HG02798 (cell line): ENCODE measurements at regions not wholly inside any gene's neighbourhood (a gene's known extent, or its start where the extent isn't known, plus 50 kb on each side); places are given as distances from the start of the nearest gene placed in this dataset.

Source experiments
- ATAC-seq: cut with Tn5 transposase; IDR thresholded peaks from one replicate; pipeline ENCODE4 v1.9.1; 2021; ENCODE audit warnings: mild to moderate bottlenecking; ENCODE audit not compliant: unreplicated experiment, poor library complexity

GRCh38 chr20:6882561-6883291, 115.2 kb downstream of the BMP2 start:
- no peak for ATAC-seq

GRCh38 chr20:6884114-6884513, 116.6 kb downstream of the BMP2 start:
- ATAC-seq = no peak

GRCh38 chr20:6886065-6886729, 118.7 kb downstream of the BMP2 start:
- ATAC-seq = no peak

GRCh38 chr20:6887966-6888365, 120.5 kb downstream of the BMP2 start:
- ATAC-seq = no peak

GRCh38 chr20:6888736-6889395, 121.4 kb downstream of the BMP2 start:
- ATAC-seq = no peak

DNA sequence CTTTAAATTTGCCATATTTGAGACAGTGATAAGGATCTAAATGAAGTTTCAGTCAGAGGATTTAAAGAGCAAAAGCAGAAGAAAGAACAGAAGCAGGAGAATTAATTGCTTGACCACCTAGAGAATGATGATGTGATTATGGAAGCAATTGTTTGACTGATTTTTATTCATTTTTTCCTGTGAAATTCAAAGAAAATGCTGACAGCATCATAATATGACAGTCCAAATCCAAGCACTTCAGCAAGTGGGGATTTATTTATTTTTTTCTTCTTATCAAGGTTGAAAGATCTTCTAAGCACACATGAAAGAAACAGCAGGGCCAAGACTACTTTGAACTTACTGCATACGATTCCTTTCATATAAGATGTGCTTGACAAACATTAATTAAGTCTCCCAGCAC, 125.2 kb downstream of the BMP2 start:
- ATAC-seq = no peak

DNA sequence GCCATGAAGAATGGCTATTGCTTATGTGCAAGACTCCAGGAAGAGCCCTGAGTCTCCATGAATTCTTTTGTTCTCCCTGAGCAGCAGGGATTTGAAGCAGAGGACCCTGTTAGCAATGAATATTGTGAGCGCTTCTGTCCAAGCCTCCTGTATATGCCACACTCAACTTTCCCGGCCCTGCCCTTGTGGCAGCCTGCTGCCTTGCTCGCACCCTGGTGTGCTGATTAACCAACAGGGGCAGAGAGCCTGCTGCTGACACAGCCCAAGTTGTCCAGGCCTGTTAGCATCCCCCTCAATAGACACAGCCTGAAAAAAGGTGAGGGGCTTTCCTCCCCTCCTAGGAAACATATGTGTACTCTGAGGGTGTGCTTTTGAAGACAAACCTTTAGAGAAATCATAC, 131.4 kb downstream of the BMP2 start:
- no peak for ATAC-seq

- ATAC-seq = no peak
These were observed 139.4 kb downstream of the BMP2 start for GRCh38 chr20:6906871-6907270.

DNA sequence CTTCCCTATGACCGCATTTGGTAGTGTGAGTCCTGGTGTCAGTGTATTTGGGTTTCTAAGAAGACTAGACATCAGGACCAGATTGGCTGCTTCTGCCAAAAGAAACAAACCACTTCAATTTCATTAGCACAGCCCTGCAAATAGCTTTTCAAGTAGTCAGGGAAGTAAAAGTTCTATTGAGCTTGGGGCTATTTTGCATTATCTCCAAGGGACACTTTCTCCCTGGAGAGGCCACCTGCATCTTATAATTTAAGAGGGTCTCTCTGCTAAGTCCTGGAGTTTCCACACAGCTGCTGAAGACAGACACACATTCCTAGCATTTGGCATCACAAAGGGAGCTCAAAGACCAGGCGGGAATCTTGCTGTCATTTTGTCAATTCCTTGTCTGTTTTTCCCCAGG, 141.2 kb downstream of the BMP2 start:
- no peak for ATAC-seq

DNA sequence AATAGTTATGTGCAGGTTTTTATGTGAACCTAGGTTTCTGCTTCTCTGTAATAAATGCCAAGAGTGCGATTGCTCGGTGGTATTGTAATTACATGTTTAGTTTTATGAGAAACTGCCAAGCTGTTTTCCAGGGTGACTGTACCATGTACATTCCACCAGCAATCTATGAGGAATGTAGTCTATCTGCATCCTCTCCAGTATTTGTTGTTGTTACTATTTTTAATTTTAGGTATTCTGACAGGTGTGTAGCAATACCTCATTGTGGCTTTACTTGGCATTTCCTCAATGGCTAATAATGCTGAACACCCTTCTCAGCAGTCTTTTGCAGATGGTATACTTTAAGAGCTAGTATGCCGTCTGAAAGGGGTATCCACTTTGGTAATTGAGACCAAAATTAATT, 142.1 kb downstream of the BMP2 start:
- ATAC-seq = no peak

DNA sequence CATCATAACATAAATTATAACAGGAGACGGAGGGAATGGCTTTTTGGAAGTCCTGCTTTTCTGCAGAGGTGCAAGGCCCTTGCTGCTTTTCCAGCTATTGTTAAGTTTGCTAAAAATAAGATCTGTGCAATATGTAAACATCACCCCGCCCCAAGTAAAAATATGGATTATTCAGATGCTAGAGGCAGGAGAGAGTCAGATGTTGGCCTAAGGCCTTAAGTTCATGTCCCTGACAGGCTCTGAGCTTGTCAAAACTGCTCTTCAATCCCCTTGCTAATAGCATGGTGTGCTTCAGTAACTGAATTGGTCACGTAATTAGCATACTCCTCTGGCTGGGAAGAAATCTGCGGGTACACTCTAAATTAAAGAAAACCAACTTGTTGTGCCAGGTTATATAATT, 147.5 kb downstream of the BMP2 start:
- no peak for ATAC-seq

DNA sequence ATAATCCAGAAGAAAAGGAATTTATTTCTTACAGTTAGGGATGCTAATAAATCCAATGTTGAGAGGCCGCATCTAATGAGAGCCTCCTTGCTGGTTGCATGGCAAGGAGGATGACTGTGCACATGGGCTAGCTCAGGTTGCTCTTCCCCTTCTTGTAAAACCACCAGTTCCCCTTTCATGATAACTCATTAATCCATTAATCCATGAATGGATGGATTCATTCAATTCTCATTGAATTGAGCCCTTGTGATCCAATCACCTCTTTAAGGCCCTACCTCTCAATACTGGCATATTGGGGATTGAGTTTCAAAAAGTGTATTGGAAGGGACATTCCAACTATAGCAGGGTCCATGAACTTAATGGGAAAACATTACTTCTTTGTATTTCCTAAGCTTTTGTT, 149.5 kb downstream of the BMP2 start:
- ATAC-seq = no peak

GRCh38 chr20:6919792-6920468, 152.4 kb downstream of the BMP2 start:
- ATAC-seq = no peak

GRCh38 chr20:6920991-6921613, 153.6 kb downstream of the BMP2 start:
- ATAC-seq = no peak

- no peak for ATAC-seq
These were observed 154.4 kb downstream of the BMP2 start for GRCh38 chr20:6921717-6922386.

- no peak for ATAC-seq
These were observed 157.2 kb downstream of the BMP2 start for GRCh38 chr20:6924681-6925080.

DNA sequence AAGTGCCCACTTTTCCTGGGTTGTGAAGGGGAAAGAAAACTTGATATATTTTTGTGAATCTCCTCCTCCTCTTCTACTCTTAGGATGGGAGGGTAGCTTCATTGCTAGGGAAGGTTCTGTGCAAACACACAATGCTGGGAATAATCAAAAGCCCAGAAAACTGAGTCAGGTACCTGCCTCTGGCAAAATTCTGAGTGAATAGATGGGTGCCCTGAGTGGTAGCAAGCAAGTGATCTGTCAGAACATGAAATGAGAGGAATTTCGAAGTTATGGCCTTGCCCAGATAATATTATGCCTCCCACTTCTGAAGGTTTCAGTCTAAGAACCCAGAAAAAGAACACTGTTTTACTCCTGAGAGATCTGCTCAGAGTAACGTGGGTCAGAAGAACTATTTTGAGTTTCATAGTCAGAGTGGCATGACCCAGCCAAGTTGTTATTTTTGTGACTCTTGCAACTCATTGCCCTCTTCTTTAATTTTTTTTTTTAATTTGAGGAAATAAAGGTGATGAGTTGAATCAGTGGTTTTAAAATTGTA, 158.3 kb downstream of the BMP2 start:
- ATAC-seq = no peak

DNA sequence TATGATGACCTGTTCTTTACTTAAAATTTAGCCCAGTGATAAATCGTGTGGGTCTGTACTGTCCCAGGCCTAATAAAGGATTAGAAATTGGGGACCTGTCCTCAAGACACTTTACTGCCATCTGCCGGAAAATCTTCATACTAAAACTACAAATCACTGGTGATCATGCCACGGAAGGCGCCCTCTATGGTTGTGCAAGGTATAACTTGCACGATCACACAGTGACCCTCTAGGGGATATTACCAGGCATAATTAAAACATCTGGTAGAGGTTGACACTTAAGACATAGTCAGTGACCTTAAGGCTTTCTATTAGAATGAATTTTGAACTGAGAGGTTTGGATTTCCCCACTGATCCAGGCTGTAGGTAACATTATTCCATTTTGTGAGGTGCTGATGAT, 172.6 kb downstream of the BMP2 start:
- no peak for ATAC-seq

DNA sequence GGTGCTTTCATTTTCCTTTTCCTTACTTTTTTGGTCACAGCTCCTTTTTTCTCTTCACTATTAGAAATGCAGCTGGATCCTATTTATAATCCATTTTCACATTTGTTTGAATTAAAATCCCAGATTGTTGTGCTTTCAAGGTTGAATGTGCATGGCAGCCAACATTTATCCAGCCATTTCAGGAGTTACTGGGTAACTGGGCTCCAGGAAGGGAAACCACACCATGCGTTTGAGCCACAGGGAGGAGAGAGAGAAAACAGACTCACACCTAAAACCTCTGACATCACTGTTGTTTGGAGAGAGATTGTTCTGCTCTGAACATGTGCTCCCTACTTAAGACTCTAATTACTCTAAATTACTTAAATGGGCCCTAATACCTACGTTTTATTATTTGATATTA, 173.4 kb downstream of the BMP2 start:
- ATAC-seq = no peak

DNA sequence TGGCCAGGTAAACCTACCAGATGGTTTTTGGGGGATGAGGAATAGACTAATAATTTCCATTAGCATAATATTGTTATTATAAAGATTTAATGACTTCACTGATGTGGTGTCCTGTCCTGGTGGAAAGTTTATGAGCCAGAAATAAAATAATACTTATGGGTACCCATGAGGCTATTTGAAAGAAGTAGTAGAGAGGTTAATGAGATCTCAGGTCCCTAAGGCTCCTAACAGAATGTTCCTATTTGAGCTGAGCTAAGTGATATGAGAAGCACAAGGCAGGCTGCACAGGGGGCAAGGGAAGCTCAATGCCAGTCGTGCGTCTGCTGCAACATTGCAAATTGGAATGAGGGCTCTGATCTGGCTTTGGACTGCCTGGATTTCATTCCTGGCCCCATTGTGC, 174.1 kb downstream of the BMP2 start:
- no peak for ATAC-seq
